Smooth muscle cell (in vitro differentiated cells): ENCODE measurements at regions not wholly inside any gene's neighbourhood (a gene's known extent, or its start where the extent isn't known, plus 50 kb on each side); places are given as distances from the start of the nearest gene placed in this dataset.

Experiments
- DNase-seq: peaks from one replicate; lab custom pipeline; 2025; ENCODE audit not compliant: unreplicated experiment; lab: John Stamatoyannopoulos, UW
- H2AFZ ChIP-seq: fragments of 200-600 bp; sonication (generic); 2 replicates; pipeline ENCODE4 v1.6.0; 2016; ENCODE audit warnings: antibody characterized with exemption, low read depth, mild to moderate bottlenecking
- H3F3A ChIP-seq: fragments of 200-600 bp; sonication (generic); 2 replicates; pipeline ENCODE4 v1.6.0; 2017; ENCODE audit warnings: antibody characterized with exemption, low read depth
- H3K27ac ChIP-seq: fragments of 200-600 bp; sonication (generic); 2 replicates; pipeline ENCODE4 v1.5.1; 2016; ENCODE audit warnings: low read depth, mild to moderate bottlenecking
- H3K27me3 ChIP-seq: fragments of 200-600 bp; sonication (generic); 2 replicates; pipeline ENCODE4 v1.6.1; 2016; ENCODE audit warnings: low read depth, mild to moderate bottlenecking
- H3K36me3 ChIP-seq: fragments of 200-600 bp; sonication (generic); 2 replicates; pipeline ENCODE4 v1.5.1; 2016; ENCODE audit warnings: low read depth
- H3K4me1 ChIP-seq: fragments of 200-600 bp; sonication (generic); 2 replicates; pipeline ENCODE4 v1.5.1; 2016; ENCODE audit warnings: low read depth
- H3K4me2 ChIP-seq: fragments of 200-600 bp; sonication (generic); 2 replicates; pipeline ENCODE4 v1.6.0; 2016; ENCODE audit warnings: mild to moderate bottlenecking
- H3K4me3 ChIP-seq: fragments of 200-600 bp; sonication (generic); 2 replicates; pipeline ENCODE4 v1.5.1; 2016; ENCODE audit warnings: mild to moderate bottlenecking
- H3K79me2 ChIP-seq: fragments of 200-600 bp; sonication (generic); 2 replicates; pipeline ENCODE4 v1.6.0; 2016; ENCODE audit warnings: low read depth, mild to moderate bottlenecking
- H3K9ac ChIP-seq: fragments of 200-600 bp; sonication (generic); 2 replicates; pipeline ENCODE4 v1.6.0; 2016; ENCODE audit warnings: low read depth
- H3K9me3 ChIP-seq: fragments of 200-600 bp; sonication (generic); replicated peaks from 2 replicates; pipeline ENCODE4 v1.5.1; 2016; ENCODE audit warnings: low read depth
- H4K20me1 ChIP-seq: fragments of 200-600 bp; sonication (generic); 2 replicates; pipeline ENCODE4 v1.6.0; 2016; ENCODE audit warnings: low read depth
- whole genome bisulfite sequencing: methylation state at CpG from one replicate; pipeline ENCODE4 v1.1.7; 2016; ENCODE audit warnings: low lambda C conversion rate; 5-methylcytosine and 5-hydroxymethylcytosine counted together
- TF ChIP-seq, protein P1 (sequence below): fragments of 200-600 bp; sonication (generic); IDR thresholded peaks from 2 replicates; pipeline ENCODE4 v1.5.1; 2017; ENCODE audit warnings: borderline replicate concordance, mild to moderate bottlenecking, antibody characterized with exemption; ENCODE audit not compliant: insufficient read depth, poor library complexity, severe bottlenecking

DNA sequence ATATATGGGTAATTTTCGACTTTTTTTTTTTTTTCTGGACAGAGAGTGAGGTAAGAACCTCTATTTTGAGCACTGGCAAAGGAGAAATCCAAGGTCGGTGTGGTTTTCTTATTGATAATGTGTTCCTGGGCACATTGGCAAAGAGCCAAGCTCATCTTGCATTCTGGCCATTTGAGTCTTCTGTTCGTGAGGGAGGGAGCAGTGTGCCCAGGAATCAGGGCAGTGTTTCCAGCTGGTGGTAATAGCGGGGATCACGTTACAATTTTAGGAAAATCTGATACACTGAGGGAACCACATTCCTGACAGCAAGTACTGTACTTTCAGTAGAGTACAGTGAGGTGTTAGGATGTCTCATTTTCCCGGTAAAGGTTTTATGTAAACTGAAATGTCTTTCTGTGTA is 442.3 kb upstream of the MAP3K7 start:
- Histone ChIP-seq H3K9me3 (no peaks in the 10 kb centered on the region), H3F3A (no peaks in the 10 kb centered on the region), H2AFZ (no peak overlapping the region), H3K4me1 (no peaks in the 10 kb centered on the region), H4K20me1 (no peaks in the 10 kb centered on the region), H3K4me2 (no peak overlapping the region), H3K4me3 (no peak overlapping the region), H3K27ac (no peak overlapping the region), H3K9ac (no peak overlapping the region), H3K36me3 (no peaks in the 10 kb centered on the region), H3K27me3 (no peaks in the 10 kb centered on the region), H3K79me2 (no peaks in the 10 kb centered on the region)
- 82% methylated on average over 6 of the region's 6 CpGs for WGBS
- TF ChIP-seq, protein P1, sequence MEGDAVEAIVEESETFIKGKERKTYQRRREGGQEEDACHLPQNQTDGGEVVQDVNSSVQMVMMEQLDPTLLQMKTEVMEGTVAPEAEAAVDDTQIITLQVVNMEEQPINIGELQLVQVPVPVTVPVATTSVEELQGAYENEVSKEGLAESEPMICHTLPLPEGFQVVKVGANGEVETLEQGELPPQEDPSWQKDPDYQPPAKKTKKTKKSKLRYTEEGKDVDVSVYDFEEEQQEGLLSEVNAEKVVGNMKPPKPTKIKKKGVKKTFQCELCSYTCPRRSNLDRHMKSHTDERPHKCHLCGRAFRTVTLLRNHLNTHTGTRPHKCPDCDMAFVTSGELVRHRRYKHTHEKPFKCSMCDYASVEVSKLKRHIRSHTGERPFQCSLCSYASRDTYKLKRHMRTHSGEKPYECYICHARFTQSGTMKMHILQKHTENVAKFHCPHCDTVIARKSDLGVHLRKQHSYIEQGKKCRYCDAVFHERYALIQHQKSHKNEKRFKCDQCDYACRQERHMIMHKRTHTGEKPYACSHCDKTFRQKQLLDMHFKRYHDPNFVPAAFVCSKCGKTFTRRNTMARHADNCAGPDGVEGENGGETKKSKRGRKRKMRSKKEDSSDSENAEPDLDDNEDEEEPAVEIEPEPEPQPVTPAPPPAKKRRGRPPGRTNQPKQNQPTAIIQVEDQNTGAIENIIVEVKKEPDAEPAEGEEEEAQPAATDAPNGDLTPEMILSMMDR: no peak
- DNase-seq: no peak

DNA sequence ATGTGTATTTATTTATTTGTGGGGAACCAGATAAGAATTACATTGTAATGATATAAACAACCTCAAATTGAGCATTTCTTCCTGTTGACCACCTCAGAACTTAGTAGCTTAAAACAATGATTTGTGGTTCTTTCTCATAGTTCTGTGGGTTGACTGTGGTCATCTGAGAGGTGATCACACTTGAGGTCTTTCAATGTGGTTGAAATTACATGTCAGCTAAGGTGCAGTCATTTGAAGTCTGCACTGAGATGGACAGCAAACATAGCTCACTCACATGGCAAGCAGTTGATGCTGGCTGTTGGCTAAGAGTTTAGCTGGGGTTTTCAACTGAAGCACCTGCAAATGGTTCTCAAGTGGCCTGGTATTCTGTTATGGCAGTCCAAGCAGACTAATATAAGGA is 436.7 kb upstream of the MAP3K7 start:
- no peaks in the 10 kb centered on the region for H3K27me3 ChIP-seq
- H3K4me2 ChIP-seq: no peak overlapping the region
- H4K20me1 ChIP-seq: no peaks in the 10 kb centered on the region
- TF ChIP-seq, protein P1: no peak
- H2AFZ ChIP-seq: no peak overlapping the region
- DNase-seq: no peak
- H3F3A ChIP-seq: no peaks in the 10 kb centered on the region
- no peaks in the 10 kb centered on the region for H3K4me1 ChIP-seq
- H3K9ac ChIP-seq: no peak overlapping the region
- no peaks in the 10 kb centered on the region for H3K36me3 ChIP-seq
- H3K79me2 ChIP-seq: no peaks in the 10 kb centered on the region
- H3K27ac ChIP-seq: no peak overlapping the region
- H3K9me3 ChIP-seq: no peaks in the 10 kb centered on the region
- no peak overlapping the region for H3K4me3 ChIP-seq

DNA sequence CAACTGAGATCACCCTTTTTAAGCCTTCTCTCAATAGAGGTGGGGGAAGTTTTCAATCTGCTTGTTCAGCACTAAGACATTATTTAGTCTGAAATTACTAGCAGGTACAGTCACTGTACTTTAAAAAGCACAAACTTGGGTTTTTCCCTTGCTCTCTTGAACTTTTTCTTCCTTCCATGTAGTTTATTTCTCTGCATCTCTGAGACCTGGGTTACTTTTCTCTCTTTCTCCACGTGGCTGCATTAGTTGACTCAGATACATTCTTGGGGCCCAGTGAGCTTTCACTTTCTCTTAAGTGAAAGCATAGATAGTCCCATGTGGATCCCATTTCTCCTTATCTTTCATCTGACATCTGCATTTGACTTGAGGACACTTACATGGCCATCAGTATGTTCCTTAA is 433.9 kb upstream of the MAP3K7 start:
- H3K4me2 ChIP-seq: no peak overlapping the region
- no peak for DNase-seq
- no peaks in the 10 kb centered on the region for H3K4me1 ChIP-seq
- no peaks in the 10 kb centered on the region for H3K36me3 ChIP-seq
- H3K4me3 ChIP-seq: no peak overlapping the region
- H3K9ac ChIP-seq: no peak overlapping the region
- H3F3A ChIP-seq: no peaks in the 10 kb centered on the region
- TF ChIP-seq, protein P1: no peak
- H3K27ac ChIP-seq: no peak overlapping the region
- H3K79me2 ChIP-seq: no peaks in the 10 kb centered on the region
- WGBS: 39% methylated on average over 1 of the region's 1 CpG
- H3K9me3 ChIP-seq: no peaks in the 10 kb centered on the region
- no peaks in the 10 kb centered on the region for H4K20me1 ChIP-seq
- no peaks in the 10 kb centered on the region for H3K27me3 ChIP-seq
- no peak overlapping the region for H2AFZ ChIP-seq

DNA sequence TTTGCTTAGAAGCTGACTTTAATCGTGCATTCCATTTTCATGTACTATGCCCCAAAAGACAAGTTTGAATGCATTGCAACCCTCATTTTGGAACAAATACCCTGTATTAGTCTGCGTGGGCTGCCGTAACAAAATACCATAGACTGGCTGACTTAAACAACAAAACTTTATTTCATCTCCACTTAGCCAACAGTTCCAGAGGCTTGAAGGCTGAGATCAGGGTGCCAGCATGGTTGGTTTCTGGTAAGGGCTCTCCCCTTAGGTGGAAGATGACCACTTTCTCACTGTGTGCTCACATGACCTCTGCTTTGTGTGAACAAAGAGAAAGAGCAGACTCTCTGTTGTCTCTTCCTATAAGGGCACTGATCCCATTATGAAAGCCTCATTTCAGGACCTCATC is 431.7 kb upstream of the MAP3K7 start:
- H3K4me1 ChIP-seq: no peaks in the 10 kb centered on the region
- H3K4me3 ChIP-seq: no peak overlapping the region
- no peak overlapping the region for H3K4me2 ChIP-seq
- H3K9me3 ChIP-seq: no peaks in the 10 kb centered on the region
- no peak overlapping the region for H2AFZ ChIP-seq
- WGBS: 98% methylated on average over 3 of the region's 3 CpGs
- H3K27ac ChIP-seq: no peak overlapping the region
- H3K27me3 ChIP-seq: no peaks in the 10 kb centered on the region
- no peaks in the 10 kb centered on the region for H3K36me3 ChIP-seq
- TF ChIP-seq, protein P1: no peak
- H3K9ac ChIP-seq: no peak overlapping the region
- no peaks in the 10 kb centered on the region for H3F3A ChIP-seq
- no peaks in the 10 kb centered on the region for H4K20me1 ChIP-seq
- no peak for DNase-seq
- no peaks in the 10 kb centered on the region for H3K79me2 ChIP-seq
